ENCODE measurements at regions not wholly inside any gene's neighbourhood (a gene's known extent, or its start where the extent isn't known, plus 50 kb on each side); places are given as distances from the start of the nearest gene placed in this dataset.

DNA sequence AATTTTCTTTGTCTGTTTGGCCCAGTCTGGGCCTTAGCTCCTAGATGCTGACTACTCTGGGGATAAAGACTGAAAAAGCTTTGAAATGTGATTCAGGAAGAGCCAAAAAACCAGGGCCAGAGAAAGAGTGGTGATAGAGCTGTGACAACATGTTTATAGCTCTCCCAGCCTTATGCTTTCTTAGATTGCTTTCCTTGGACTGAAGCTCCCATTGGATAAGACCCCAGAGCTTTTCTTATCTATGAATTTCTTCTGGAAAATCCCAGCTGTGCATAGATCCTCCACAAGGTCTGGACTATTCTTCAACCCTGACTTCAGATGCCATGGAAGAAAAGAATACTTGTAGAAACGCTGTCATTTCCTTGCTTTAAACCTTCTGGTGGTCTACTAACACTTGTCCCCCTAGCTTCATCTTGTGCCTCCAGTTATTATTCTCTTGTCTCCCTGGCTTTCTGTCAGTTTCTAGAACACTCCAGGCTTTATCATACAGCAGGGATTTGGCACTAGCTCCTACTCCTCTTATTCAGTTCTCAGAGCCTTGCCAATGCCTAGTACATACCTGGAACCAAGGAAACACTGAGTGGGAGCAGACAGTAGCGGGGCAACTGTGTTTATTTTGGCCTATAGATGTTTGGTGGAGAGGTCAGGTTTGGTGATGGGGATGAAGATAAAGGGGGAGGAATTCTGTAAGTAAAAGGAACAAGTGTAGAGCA is 57.1 kb upstream of the TEX13D start:
- TF ChIP-seq, protein P1, sequence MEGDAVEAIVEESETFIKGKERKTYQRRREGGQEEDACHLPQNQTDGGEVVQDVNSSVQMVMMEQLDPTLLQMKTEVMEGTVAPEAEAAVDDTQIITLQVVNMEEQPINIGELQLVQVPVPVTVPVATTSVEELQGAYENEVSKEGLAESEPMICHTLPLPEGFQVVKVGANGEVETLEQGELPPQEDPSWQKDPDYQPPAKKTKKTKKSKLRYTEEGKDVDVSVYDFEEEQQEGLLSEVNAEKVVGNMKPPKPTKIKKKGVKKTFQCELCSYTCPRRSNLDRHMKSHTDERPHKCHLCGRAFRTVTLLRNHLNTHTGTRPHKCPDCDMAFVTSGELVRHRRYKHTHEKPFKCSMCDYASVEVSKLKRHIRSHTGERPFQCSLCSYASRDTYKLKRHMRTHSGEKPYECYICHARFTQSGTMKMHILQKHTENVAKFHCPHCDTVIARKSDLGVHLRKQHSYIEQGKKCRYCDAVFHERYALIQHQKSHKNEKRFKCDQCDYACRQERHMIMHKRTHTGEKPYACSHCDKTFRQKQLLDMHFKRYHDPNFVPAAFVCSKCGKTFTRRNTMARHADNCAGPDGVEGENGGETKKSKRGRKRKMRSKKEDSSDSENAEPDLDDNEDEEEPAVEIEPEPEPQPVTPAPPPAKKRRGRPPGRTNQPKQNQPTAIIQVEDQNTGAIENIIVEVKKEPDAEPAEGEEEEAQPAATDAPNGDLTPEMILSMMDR (IDR thresholded peaks at IDR 0.05), result no peak
- TF ChIP-seq POLR2A (IDR thresholded peaks at IDR 0.05), result no peak

All from right lobe of liver (tissue), 4 donors.